Mesothelial cell of epicardium (in vitro differentiated cells): ENCODE measurements at regions not wholly inside any gene's neighbourhood (a gene's known extent, or its start where the extent isn't known, plus 50 kb on each side); places are given as distances from the start of the nearest gene placed in this dataset.

ENCODE experiments used
- DNase-seq, 2 experiments: peaks; one replicate each; pipeline ENCODE4 v3.0.0; 2021; ENCODE audit warnings: low spot score in 2 of 2; ENCODE audit not compliant: unreplicated experiment in 2 of 2
- H3K27ac Mint-ChIP-seq: 2 replicates; pipeline ENCODE4 v1.8.0; 2021; ENCODE audit warnings: mixed read lengths
- H3K27me3 Mint-ChIP-seq: 2 replicates; pipeline ENCODE4 v1.8.0; 2021; ENCODE audit warnings: low read depth, mixed read lengths
- H3K36me3 Mint-ChIP-seq: 2 replicates; pipeline ENCODE4 v1.8.0; 2021; ENCODE audit warnings: mixed read lengths
- H3K4me1 Mint-ChIP-seq: 2 replicates; pipeline ENCODE4 v1.8.0; 2021; ENCODE audit warnings: mixed read lengths
- H3K4me3 Mint-ChIP-seq: 2 replicates; pipeline ENCODE4 v1.8.0; 2021; ENCODE audit warnings: mild to moderate bottlenecking, moderate library complexity, mixed read lengths
- H3K9me3 Mint-ChIP-seq: 2 replicates; pipeline ENCODE4 v1.8.0; 2021; ENCODE audit warnings: mixed read lengths
- CTCF ChIP-seq: fragments of 200-600 bp; sonication (generic); IDR thresholded peaks from one replicate; pipeline ENCODE4 v1.5.0; 2021; ENCODE audit warnings: antibody characterized with exemption; ENCODE audit not compliant: unreplicated experiment

- Mint-ChIP-seq H3K27me3 (peaks cover 73% of the 10 kb centered on the region), H3K4me3 (no peak overlapping the region), H3K36me3 (no peaks in the 10 kb centered on the region), H3K4me1 (peaks cover 29% of the 10 kb centered on the region), H3K9me3 (no peaks in the 10 kb centered on the region), H3K27ac (no peak overlapping the region)
- no peak for TF ChIP-seq CTCF
- peak; percentile 26 to 66 for DNase-seq
Measured at GRCh38 chr14:22478670-22479069, 110.4 kb downstream of the DAD1 start.

GRCh38 chr14:22478247-22478646, 110.8 kb downstream of the DAD1 start:
- Mint-ChIP-seq H3K4me3 (no peak overlapping the region), H3K27me3 (peaks cover 71% of the 10 kb centered on the region), H3K36me3 (no peaks in the 10 kb centered on the region), H3K4me1 (peaks cover 28% of the 10 kb centered on the region), H3K9me3 (no peaks in the 10 kb centered on the region), H3K27ac (no peak overlapping the region)
- no peak for DNase-seq
- no peak for TF ChIP-seq CTCF

- peaks cover 71% of the 10 kb centered on the region for H3K27me3 Mint-ChIP-seq
- H3K4me1 Mint-ChIP-seq = peaks cover 24% of the 10 kb centered on the region
- no peaks in the 10 kb centered on the region for H3K9me3 Mint-ChIP-seq
- no peak for DNase-seq
- no peak overlapping the region for H3K27ac Mint-ChIP-seq
- no peaks in the 10 kb centered on the region for H3K36me3 Mint-ChIP-seq
- no peak overlapping the region for H3K4me3 Mint-ChIP-seq
- TF ChIP-seq CTCF = no peak
Measured at GRCh38 chr14:22477569-22478194, 111.3 kb downstream of the DAD1 start.

- no peak for TF ChIP-seq CTCF
- Mint-ChIP-seq H3K36me3 (no peaks in the 10 kb centered on the region), H3K27ac (no peak overlapping the region), H3K9me3 (no peaks in the 10 kb centered on the region), H3K4me3 (no peak overlapping the region), H3K4me1 (peaks cover 23% of the 10 kb centered on the region), H3K27me3 (peaks cover 69% of the 10 kb centered on the region)
- no peak for DNase-seq
Measured at GRCh38 chr14:22476887-22477286, 112.1 kb downstream of the DAD1 start.

GRCh38 chr14:22476005-22476751, 112.8 kb downstream of the DAD1 start:
- H3K27ac Mint-ChIP-seq = no peak overlapping the region
- no peak for TF ChIP-seq CTCF
- H3K36me3 Mint-ChIP-seq = no peaks in the 10 kb centered on the region
- no peak for DNase-seq
- no peak overlapping the region for H3K4me3 Mint-ChIP-seq
- H3K4me1 Mint-ChIP-seq = peaks cover 19% of the 10 kb centered on the region
- H3K9me3 Mint-ChIP-seq = no peaks in the 10 kb centered on the region
- H3K27me3 Mint-ChIP-seq = peaks cover 62% of the 10 kb centered on the region
